GM12801 (cell line): ENCODE measurements at regions not wholly inside any gene's neighbourhood (a gene's known extent, or its start where the extent isn't known, plus 50 kb on each side); places are given as distances from the start of the nearest gene placed in this dataset.

Source experiments
- CTCF ChIP-seq: IDR thresholded peaks from one replicate; pipeline ENCODE4 v1.5.1; 2011; ENCODE audit warnings: control low read depth; ENCODE audit not compliant: insufficient read length; ENCODE audit errors: extremely low read depth

DNA sequence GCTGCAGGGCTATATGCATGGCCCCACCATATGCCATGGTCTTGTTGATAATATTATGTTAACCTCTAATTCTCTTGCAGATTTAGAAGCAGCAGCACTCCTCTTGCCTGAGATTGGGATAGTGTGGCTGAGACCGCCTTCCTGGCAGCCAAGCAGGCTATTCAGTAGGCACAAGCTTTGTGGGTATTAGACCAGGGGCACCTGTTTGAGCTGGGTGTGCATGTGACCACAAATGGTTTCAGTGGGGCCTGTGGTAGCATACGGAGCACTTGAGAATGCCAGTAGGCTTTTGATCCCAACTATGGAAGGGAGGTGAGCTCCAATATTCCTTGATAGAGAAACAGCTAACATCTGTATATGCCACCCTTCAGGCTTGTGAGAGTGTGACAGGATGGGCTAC lies 625.1 kb upstream of the NUDT12 start:
- no peak for TF ChIP-seq CTCF

DNA sequence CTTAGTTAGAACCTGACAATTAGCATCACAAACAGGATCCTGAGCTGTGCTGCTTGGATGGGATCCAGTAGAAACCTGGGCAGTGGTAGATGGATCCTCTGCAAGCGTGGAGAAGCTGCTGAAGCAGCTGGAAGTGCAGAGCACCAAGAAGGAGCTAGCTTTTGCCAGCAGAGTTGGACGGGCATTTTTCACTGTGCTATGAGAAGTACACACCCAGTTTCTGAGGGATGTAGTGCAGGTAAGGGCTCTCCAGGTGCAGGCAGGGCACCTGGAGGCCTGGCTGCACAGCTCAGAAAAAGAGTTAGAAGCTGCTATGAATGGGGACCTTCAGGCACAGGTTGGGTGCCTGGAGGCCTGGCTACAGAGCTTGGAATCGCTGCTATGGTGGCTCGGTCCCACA lies 623.9 kb upstream of the NUDT12 start:
- no peak for TF ChIP-seq CTCF

GRCh38 chr5:104186100-104186499 lies 623.5 kb upstream of the NUDT12 start:
- TF ChIP-seq CTCF = no peak

DNA sequence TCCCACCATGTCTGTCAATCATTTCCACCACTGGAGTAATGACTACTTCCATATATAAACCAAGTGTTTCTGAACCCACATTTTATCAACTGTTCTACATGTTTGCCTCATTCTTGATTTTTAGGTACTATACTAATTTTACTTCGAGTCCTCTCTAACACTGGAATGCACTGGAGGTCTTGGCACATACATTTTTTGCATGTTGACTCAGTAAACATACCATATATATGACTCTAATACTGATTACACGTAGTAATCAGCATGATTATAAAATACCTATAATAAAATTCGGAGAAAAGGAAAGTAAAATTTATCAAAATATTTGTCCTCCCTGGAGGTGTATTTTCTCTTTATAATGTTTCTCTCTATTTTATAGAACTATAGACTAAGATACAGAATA lies 621.7 kb upstream of the NUDT12 start:
- TF ChIP-seq CTCF = no peak

DNA sequence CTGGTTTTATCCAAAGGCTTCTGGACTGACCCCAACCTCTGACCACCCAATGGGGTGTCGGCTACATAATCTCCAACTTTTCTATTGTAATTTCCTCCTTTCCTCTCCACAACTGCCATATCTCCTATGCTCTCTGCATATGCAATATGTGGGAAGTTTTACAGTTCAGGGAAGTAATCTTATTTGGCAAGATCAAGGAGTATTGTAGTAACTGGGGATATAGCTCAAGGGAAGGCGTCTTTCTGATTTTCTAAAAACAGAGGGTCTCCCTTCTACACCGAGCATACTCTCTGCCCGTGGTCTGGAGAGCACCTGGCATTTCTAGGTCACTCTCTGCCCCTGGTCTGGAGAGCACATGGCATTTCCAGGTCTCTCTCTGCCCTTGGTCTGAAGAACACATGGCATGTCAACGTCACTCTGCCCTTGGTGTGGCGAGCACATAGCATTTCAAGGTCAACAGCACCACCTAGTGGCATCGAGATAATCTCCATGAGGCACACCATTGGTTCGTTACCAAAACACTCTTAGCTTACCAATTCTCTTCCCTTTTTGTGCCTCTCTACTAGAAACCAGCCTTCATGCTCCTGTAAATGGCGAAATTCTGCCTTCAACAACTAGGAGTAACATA lies 616.4 kb upstream of the NUDT12 start:
- no peak for TF ChIP-seq CTCF

DNA sequence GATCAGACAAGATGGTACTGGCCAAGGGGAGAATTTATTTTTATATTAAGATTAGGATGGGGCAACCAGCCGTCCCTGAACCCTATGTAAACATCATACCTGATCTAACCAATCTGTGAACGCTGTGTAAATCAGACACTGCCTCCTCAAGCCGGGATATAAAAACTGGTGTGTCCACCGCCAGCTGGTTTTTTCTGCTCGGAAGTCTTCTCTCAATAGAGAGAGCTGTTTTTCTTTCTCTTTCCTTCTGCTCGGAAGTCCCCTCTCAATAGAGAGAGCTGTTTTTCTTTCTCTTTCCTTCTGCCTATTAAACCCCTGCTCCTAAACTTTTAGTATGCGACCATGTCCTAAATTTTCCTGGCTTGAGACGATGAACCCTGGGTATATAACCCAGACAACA lies 615.5 kb upstream of the NUDT12 start:
- TF ChIP-seq CTCF = no peak

GRCh38 chr5:104177651-104178050 lies 615.1 kb upstream of the NUDT12 start:
- no peak for TF ChIP-seq CTCF
